ENCODE measurements at regions not wholly inside any gene's neighbourhood (a gene's known extent, or its start where the extent isn't known, plus 50 kb on each side); places are given as distances from the start of the nearest gene placed in this dataset.

DNA sequence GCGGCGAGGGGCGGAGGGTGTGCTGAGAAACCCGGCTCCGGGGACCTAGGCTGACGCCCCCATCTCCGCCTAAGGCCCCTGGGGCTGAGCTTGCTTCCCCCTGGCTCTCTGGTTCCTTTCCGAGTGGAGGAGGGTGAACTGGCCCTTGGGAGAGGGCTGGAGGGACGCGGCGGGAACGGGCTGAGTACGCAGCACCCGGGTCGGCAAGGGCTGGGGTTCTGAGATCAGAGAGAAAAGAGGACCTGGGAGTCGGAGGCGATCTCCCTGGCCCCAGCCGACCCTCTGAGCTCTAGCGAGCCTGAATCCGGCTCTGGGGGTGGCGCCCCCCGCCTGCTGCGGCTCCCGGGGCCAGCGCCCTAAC is 270.8 kb downstream of the FOXD2 start:
- no peak for DNase-seq

GRCh38 chr1:47709019-47709871 is 271.4 kb downstream of the FOXD2 start:
- peak; percentile 70 for DNase-seq

DNA sequence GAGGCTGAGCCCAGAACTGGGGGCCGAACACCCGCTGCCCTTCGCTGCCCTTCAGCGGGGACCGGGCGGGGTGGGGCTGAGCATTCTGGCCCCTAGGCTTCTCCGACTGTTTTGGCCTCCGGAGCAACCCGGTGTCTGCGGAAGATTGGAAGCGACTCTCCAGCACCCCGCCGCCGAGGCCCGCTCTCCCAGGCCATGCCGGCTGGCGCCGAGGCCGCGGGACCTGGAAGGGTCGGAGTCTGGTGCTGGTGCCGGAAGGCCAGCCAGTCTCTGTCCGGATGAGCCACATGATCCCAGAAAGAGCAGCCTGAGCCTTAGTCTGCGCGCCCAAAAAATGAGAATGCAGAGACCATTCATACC is 272.0 kb downstream of the FOXD2 start:
- DNase-seq, result no peak

DNA sequence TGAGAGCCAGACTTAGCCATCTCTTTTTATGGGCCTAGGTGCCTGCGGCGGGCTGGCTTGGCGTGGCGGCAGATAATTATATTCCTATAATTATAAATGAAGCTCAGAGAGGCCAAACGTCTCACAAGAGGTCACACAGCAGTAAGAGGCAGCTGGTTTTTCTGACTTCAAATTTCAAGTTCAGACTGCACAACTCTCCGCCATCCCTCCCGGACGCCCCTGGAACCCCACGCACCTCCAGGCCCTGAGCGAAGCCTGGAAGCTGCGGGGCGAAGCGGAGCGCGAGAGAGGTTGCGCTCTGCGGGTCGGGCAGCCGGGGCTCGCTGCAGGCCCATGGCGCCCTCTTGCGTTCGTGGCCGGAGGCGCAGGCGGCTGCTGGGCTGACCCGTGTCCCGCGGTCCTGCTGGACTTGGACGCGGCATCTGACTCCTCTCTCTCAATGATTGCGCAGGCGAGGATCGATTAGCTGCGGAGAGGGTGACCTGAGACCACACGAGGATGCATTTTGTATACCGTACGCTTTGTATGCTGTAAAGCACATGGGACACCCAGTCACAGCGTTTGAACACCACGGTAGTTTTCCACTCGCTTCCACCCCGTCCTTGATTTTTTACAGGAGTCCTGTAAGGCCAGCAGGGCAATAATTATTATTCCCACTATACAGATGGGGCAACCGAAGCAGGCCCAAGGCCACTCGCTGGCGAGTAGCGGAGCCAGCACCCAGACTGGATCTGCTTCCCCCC is 272.7 kb downstream of the FOXD2 start:
- no peak for DNase-seq

All from NCI-H748 treated with DMSO at 0.1 percent for 48 hours (cell line).